Thoracic aorta (tissue), 2 donors: ENCODE measurements at regions not wholly inside any gene's neighbourhood (a gene's known extent, or its start where the extent isn't known, plus 50 kb on each side); places are given as distances from the start of the nearest gene placed in this dataset.

Experiments
- ATAC-seq: fragments of 150-250 bp; one replicate; pipeline ENCODE4 v1.8.0; 2017; ENCODE audit warnings: low read depth; ENCODE audit not compliant: insufficient number of reproducible peaks, low FRiP score
- DNase-seq: peaks from one replicate; pipeline ENCODE4 v3.0.0-alpha.2; 2020; ENCODE audit warnings: low spot score
- H3K27ac ChIP-seq, 2 donors: fragments of 200-600 bp; sonication (generic); 1 replicate in 1 of 2; 2 replicates in 1 of 2; pipeline ENCODE4 v1.5.1; 2016; ENCODE audit warnings: mild to moderate bottlenecking in 2 of 2, moderate library complexity in 2 of 2
- H3K27me3 ChIP-seq: fragments of 200-600 bp; sonication (generic); replicated peaks from 2 replicates; pipeline ENCODE4 v1.6.0; 2016; ENCODE audit warnings: mild to moderate bottlenecking; ENCODE audit not compliant: insufficient read depth
- H3K36me3 ChIP-seq: fragments of 200-600 bp; sonication (generic); one replicate; pipeline ENCODE4 v1.5.1; 2016
- H3K4me1 ChIP-seq, 2 donors: fragments of 200-600 bp; sonication (generic); 1 replicate in 1 of 2; 2 replicates in 1 of 2; pipeline versions ENCODE4 v1.5.1 to v1.6.0; 2016; ENCODE audit warnings: low read depth in 2 of 2, mild to moderate bottlenecking in 1 of 2; ENCODE audit not compliant: control insufficient read depth in 1 of 2
- H3K4me3 ChIP-seq: fragments of 200-600 bp; sonication (generic); 2 replicates; pipeline ENCODE4 v1.5.1; 2016; ENCODE audit warnings: mild to moderate bottlenecking
- H3K9me3 ChIP-seq: fragments of 200-600 bp; sonication (generic); 2 replicates; pipeline ENCODE4 v1.5.1; 2016
- CTCF ChIP-seq: fragments of 200-600 bp; sonication (generic); IDR thresholded peaks from one replicate; pipeline ENCODE4 v1.5.1; 2019; ENCODE audit warnings: antibody characterized with exemption

DNA sequence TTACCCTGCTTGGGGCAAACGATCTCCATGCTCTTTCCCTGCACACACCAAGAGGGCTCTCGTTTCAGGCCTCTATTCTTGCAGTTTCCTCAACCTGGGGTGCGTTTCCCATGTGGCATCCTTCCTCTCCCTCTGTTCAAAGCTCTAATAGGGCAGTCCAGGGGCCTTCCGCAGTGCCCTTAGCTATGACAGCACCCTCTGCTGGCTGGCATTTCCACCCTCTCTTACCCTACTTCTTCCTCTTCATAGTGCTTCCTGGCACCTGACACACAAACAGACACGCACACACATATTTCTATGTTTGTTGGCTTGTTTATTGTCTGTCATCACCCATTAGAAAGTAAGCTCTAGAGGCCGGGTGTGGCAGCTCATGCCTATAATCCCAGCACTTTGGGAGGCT is 294.0 kb downstream of the CLIC5 start:
- H3K27ac ChIP-seq, result no peak overlapping the region
- TF ChIP-seq CTCF, result no peak
- H3K36me3 ChIP-seq, result no peaks in the 10 kb centered on the region
- no peak for DNase-seq
- no peak overlapping the region for H3K4me3 ChIP-seq
- no peaks in the 10 kb centered on the region for H3K27me3 ChIP-seq
- ATAC-seq, result no peak
- peaks cover 3% of the 10 kb centered on the region for H3K9me3 ChIP-seq
- H3K4me1 ChIP-seq, result no peaks in the 10 kb centered on the region

DNA sequence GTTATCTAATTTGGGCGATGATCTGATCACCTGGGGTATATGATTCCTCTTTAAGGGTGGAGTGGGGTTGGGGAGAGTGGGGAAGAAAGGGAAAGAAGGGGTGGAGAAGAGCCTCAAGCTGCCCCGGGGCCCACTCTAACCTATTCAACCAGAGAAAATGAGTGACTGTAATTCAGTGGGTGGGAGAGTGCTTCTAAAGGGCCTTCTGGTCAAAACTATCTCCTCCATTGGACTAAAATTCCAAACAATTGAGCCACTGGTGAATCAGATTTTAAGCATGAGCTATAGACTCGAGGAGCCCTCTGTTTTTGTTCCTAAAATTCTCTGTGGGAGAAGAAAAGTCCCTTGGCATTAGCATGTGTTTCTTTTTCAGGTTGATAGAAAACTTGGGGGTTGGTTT is 296.8 kb downstream of the CLIC5 start:
- peaks cover 3 to 8% of the 10 kb centered on the region in 2 donors for H3K4me1 ChIP-seq
- DNase-seq (no peak), ATAC-seq (no peak)
- TF ChIP-seq CTCF, result no peak
- H3K27ac ChIP-seq, result no peak overlapping the region
- H3K36me3 ChIP-seq, result no peaks in the 10 kb centered on the region
- no peaks in the 10 kb centered on the region for H3K27me3 ChIP-seq
- no peak overlapping the region for H3K4me3 ChIP-seq
- peaks cover 3% of the 10 kb centered on the region for H3K9me3 ChIP-seq

DNA sequence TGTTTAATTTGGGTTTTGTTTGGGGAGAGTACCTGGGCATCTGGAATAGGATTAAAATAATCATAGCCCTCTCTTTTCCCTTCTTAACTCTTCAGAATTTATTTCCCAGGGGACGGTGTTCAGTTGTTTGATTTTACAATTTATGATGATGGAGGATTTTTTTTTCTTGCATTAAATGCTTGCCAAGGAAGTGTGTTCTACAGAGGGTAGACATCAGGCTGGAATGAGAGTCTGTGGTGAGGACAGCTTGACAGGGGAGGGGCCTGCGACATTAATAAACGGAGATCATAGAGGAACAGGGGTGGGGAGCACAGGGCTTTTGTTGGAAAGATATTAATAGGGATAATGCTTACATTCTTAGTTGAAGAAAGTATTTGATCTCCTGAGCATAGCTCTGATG is 297.5 kb downstream of the CLIC5 start:
- Histone ChIP-seq H3K36me3 (no peaks in the 10 kb centered on the region), H3K4me1 (peaks cover 3 to 8% of the 10 kb centered on the region in 2 donors), H3K9me3 (peaks cover under 1% of the 10 kb centered on the region), H3K27ac (no peak overlapping the region), H3K27me3 (no peaks in the 10 kb centered on the region), H3K4me3 (no peak overlapping the region)
- ATAC-seq (no peak), DNase-seq (no peak)
- TF ChIP-seq CTCF, result no peak

DNA sequence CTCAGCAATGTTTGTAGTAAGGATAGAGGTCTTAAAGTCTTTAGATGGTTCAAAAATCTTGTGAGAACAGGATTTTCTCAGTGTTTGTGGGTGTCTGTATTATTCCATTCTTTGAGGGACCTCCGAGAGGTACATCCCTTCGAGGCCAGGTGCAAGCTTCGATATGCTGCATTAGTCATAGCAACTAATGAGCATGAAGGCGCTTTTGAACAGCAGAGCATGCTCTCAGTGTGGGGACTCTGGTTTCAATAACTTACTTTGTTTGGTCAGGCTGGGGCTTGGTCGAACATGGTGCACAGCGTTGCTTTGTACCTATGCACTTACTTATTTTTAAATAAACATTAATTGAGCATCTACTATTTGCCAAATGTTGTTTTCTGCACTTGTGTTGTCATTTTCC is 297.9 kb downstream of the CLIC5 start:
- H3K27me3 ChIP-seq, result no peaks in the 10 kb centered on the region
- H3K4me1 ChIP-seq, result peaks cover 3 to 8% of the 10 kb centered on the region in 2 donors
- DNase-seq (no peak), ATAC-seq (no peak)
- H3K4me3 ChIP-seq, result no peak overlapping the region
- no peak overlapping the region for H3K27ac ChIP-seq
- no peaks in the 10 kb centered on the region for H3K36me3 ChIP-seq
- no peaks in the 10 kb centered on the region for H3K9me3 ChIP-seq
- TF ChIP-seq CTCF, result no peak

DNA sequence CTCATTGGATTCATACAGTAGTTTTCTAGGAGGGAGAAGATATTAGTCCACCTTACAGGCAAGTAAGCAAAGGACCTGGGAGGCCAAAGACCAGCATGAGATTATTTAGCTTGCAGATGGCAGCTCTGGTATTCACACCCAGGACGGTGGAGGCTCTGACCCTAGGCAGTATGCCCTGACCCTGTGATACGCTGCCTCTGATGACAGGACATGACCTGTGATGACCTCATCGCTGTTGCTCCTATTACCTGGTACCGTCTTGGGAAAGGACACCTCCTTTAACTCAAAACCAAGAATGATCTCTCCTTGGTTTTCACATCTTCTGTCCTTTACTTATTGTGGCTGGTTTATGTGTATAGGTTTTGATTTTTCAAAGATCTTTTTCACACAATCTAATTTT is 298.6 kb downstream of the CLIC5 start:
- H3K27ac ChIP-seq, result no peak overlapping the region
- H3K9me3 ChIP-seq, result no peaks in the 10 kb centered on the region
- no peaks in the 10 kb centered on the region for H3K27me3 ChIP-seq
- no peak overlapping the region for H3K4me3 ChIP-seq
- peaks cover 3 to 8% of the 10 kb centered on the region in 2 donors for H3K4me1 ChIP-seq
- no peaks in the 10 kb centered on the region for H3K36me3 ChIP-seq
- TF ChIP-seq CTCF, result no peak
- DNase-seq (no peak), ATAC-seq (no peak)
